ENCODE measurements at regions not wholly inside any gene's neighbourhood (a gene's known extent, or its start where the extent isn't known, plus 50 kb on each side); places are given as distances from the start of the nearest gene placed in this dataset.

- Histone ChIP-seq H3K4me2 (ENCODE audit: low read depth, low read length, poor library complexity, severe bottlenecking) (no peak overlapping the region), H4K20me1 (ENCODE audit: insufficient read depth, low read length, poor library complexity, severe bottlenecking) (no peaks in the 10 kb centered on the region), H3K9me2 (replicated peaks; ENCODE audit: low read depth, low read length) (no peaks in the 10 kb centered on the region), H3K79me2 (ENCODE audit: insufficient read depth, low read length) (no peaks in the 10 kb centered on the region), H3F3A (ENCODE audit: low read depth) (no peaks in the 10 kb centered on the region), H3K4me3 (ENCODE audit: low read length, poor library complexity, severe bottlenecking) (no peak overlapping the region), H3K4me1 (ENCODE audit: insufficient read depth, low read length, poor library complexity, severe bottlenecking) (no peaks in the 10 kb centered on the region), H3K36me3 (ENCODE audit: insufficient read depth, low read length) (no peaks in the 10 kb centered on the region), H3K27me3 (ENCODE audit: insufficient read depth, low read length, poor library complexity, severe bottlenecking) (no peaks in the 10 kb centered on the region), H3K9me3 (ENCODE audit: insufficient read depth, low read depth, low read length) (no peaks in the 10 kb centered on the region; the same call in 1 of the 2 replicates), H3K9ac (ENCODE audit: low read depth, low read length, poor library complexity, severe bottlenecking) (no peak overlapping the region), H2AFZ (ENCODE audit: low read length) (no peak overlapping the region)
- TF ChIP-seq, protein P1, sequence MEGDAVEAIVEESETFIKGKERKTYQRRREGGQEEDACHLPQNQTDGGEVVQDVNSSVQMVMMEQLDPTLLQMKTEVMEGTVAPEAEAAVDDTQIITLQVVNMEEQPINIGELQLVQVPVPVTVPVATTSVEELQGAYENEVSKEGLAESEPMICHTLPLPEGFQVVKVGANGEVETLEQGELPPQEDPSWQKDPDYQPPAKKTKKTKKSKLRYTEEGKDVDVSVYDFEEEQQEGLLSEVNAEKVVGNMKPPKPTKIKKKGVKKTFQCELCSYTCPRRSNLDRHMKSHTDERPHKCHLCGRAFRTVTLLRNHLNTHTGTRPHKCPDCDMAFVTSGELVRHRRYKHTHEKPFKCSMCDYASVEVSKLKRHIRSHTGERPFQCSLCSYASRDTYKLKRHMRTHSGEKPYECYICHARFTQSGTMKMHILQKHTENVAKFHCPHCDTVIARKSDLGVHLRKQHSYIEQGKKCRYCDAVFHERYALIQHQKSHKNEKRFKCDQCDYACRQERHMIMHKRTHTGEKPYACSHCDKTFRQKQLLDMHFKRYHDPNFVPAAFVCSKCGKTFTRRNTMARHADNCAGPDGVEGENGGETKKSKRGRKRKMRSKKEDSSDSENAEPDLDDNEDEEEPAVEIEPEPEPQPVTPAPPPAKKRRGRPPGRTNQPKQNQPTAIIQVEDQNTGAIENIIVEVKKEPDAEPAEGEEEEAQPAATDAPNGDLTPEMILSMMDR (conservative IDR thresholded peaks at IDR 0.05; ENCODE audit: low read length), result no peak
- TF ChIP-seq EZH2phosphoT487 (IDR thresholded peaks at IDR 0.05; ENCODE audit: borderline replicate concordance), result no peak
Observed at GRCh38 chr17:72517413-72518158, 396.8 kb downstream of the SOX9 start.

- Histone ChIP-seq H3K4me1 (ENCODE audit: insufficient read depth, low read length, poor library complexity, severe bottlenecking) (no peaks in the 10 kb centered on the region), H3K4me2 (ENCODE audit: low read depth, low read length, poor library complexity, severe bottlenecking) (no peak overlapping the region)
Observed at GRCh38 chr17:72518159-72518732, 397.4 kb downstream of the SOX9 start.

DNA sequence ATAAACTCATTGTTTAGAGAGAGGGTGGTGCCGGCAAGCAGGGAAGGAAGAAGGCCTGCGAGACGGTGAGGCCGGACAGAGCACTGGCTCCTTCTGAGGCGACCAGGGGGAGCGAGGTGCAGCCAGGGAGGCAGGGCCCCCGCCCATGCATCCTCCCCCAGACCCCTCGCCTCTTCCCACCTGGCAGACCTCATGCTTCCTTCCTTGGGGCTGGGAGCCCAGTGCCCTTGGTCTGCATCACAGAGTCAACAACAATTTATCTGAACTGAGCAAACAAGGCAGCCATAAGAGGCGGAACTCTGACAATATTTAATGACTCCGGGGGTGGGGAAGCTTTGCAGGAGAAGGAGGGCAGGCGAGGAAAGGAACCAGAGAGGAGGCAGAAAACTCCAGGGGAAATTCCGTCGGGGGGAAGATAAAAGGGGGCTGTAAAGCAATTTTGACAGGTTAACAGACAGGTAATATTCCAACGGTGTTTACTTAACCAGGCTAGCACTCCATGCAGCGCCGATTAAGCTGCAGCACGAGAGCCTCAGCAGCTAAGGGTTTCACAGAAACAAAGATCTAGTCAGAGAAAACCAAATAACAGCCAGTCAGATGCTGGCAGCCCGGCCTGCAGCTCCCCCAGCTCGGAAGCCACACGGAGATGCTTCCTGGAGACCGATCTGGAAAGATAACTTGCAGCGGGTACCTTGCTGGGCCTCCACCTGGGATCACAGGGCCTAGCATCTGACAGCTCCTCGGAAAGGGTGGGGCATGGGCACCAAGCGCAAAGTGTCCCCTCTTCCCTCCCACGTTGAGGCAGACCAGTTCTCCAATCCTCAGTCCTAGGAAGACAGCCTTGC lies 398.2 kb downstream of the SOX9 start:
- Histone ChIP-seq H4K20me1 (ENCODE audit: insufficient read depth, low read length, poor library complexity, severe bottlenecking) (no peaks in the 10 kb centered on the region), H3K4me1 (ENCODE audit: insufficient read depth, low read length, poor library complexity, severe bottlenecking) (no peaks in the 10 kb centered on the region), H3K27me3 (ENCODE audit: insufficient read depth, low read length, poor library complexity, severe bottlenecking) (no peaks in the 10 kb centered on the region), H3F3A (ENCODE audit: low read depth) (no peaks in the 10 kb centered on the region), H3K9ac (ENCODE audit: low read depth, low read length, poor library complexity, severe bottlenecking) (no peak overlapping the region), H2AFZ (ENCODE audit: low read length) (no peak overlapping the region), H3K79me2 (ENCODE audit: insufficient read depth, low read length) (no peaks in the 10 kb centered on the region), H3K9me3 (ENCODE audit: insufficient read depth, low read depth, low read length) (no peaks in the 10 kb centered on the region; the same call in 1 of the 2 replicates), H3K4me2 (ENCODE audit: low read depth, low read length, poor library complexity, severe bottlenecking) (no peak overlapping the region), H3K36me3 (ENCODE audit: insufficient read depth, low read length) (no peaks in the 10 kb centered on the region), H3K4me3 (ENCODE audit: low read length, poor library complexity, severe bottlenecking) (no peak overlapping the region), H3K9me2 (replicated peaks; ENCODE audit: low read depth, low read length) (no peaks in the 10 kb centered on the region)
- TF ChIP-seq, protein P1 (conservative IDR thresholded peaks at IDR 0.05; ENCODE audit: low read length), result no peak
- TF ChIP-seq EZH2phosphoT487 (IDR thresholded peaks at IDR 0.05; ENCODE audit: borderline replicate concordance), result no peak

More at GRCh38 chr17:72518159-72518732, 397.4 kb downstream of the SOX9 start:
- TF ChIP-seq, protein P1 (conservative IDR thresholded peaks at IDR 0.05; ENCODE audit: low read length), result no peak
- TF ChIP-seq EZH2phosphoT487 (IDR thresholded peaks at IDR 0.05; ENCODE audit: borderline replicate concordance), result no peak
- Histone ChIP-seq H3K27me3 (ENCODE audit: insufficient read depth, low read length, poor library complexity, severe bottlenecking) (no peaks in the 10 kb centered on the region), H3K4me3 (ENCODE audit: low read length, poor library complexity, severe bottlenecking) (no peak overlapping the region), H3F3A (ENCODE audit: low read depth) (no peaks in the 10 kb centered on the region), H3K9me2 (replicated peaks; ENCODE audit: low read depth, low read length) (no peaks in the 10 kb centered on the region), H2AFZ (ENCODE audit: low read length) (no peak overlapping the region), H3K79me2 (ENCODE audit: insufficient read depth, low read length) (no peaks in the 10 kb centered on the region), H3K9me3 (ENCODE audit: insufficient read depth, low read depth, low read length) (no peaks in the 10 kb centered on the region; the same call in 1 of the 2 replicates), H4K20me1 (ENCODE audit: insufficient read depth, low read length, poor library complexity, severe bottlenecking) (no peaks in the 10 kb centered on the region), H3K9ac (ENCODE audit: low read depth, low read length, poor library complexity, severe bottlenecking) (no peak overlapping the region), H3K36me3 (ENCODE audit: insufficient read depth, low read length) (no peaks in the 10 kb centered on the region)

Data from Loucy (cell line).